GM12878 (cell line): ENCODE measurements at regions not wholly inside any gene's neighbourhood (a gene's known extent, or its start where the extent isn't known, plus 50 kb on each side); places are given as distances from the start of the nearest gene placed in this dataset.

Experiments used
- ATAC-seq: fragments of 200-7000 bp; cut with Tn5 transposase; 3 replicates; pipeline ENCODE4 v1.9.1; 2020; ENCODE audit warnings: mild to moderate bottlenecking, moderate library complexity
- BruUV-seq: library from RNA; stranded (reverse); fragments of 400-500 nt; replicated peaks from 2 replicates; lab custom pipeline; 2021; lab: Mats Ljungman, UMichigan
- CTCF ChIA-PET: fragments of 300-600 bp; sonication (Branson Sonifier 250); formaldehyde crosslinking; extraction: SDS; loops from one replicate; lab custom pipeline; 2021; ENCODE audit warnings: inconsistent platforms; lab: Yijun Ruan, JAX
- POLR2A ChIA-PET: fragments of 350-600 bp; formaldehyde crosslinking; extraction: SDS; loops from one replicate; lab custom pipeline; 2021; ENCODE audit warnings: inconsistent platforms; lab: Charles Lee
- RAD21 ChIA-PET: fragments of 300-600 bp; sonication (Branson Sonifier 250); formaldehyde crosslinking; loops from one replicate; lab custom pipeline; 2023; ENCODE audit warnings: antibody characterized with exemption; ENCODE audit not compliant: unreplicated experiment; lab: Charles Lee
- SMC1A ChIA-PET: fragments of 300-600 bp; sonication (Branson Sonifier 250); formaldehyde crosslinking; loops from one replicate; lab custom pipeline; 2023; ENCODE audit not compliant: unreplicated experiment, uncharacterized antibody; lab: Charles Lee
- DNase-seq: peaks from one replicate; pipeline ENCODE4 v3.0.0-alpha.2; 2011; ENCODE audit warnings: low read depth, low spot score
- FAIRE-seq: peaks from 3 replicates; lab custom pipeline; 2011; peaks lifted over from hg19 to GRCh38; lab: Jason Lieb, UNC
- H2AFZ ChIP-seq: 2 replicates; pipeline ENCODE4 v1.6.0; 2011; ENCODE audit warnings: low read depth, low read length, control low read depth; ENCODE audit not compliant: control insufficient read depth
- H3K27ac ChIP-seq: 2 replicates; pipeline ENCODE4 v1.5.1; 2011; ENCODE audit warnings: control low read depth; ENCODE audit not compliant: control insufficient read depth, insufficient read depth
- H3K27me3 ChIP-seq, 2 experiments: replicated peaks in 1 of 2; 2 replicates each; pipeline versions ENCODE4 v1.6.0 to v1.6.1; 2011; ENCODE audit warnings: low read length in 1 of 2; ENCODE audit not compliant: control insufficient read depth in 2 of 2, insufficient read depth in 2 of 2
- H3K36me3 ChIP-seq, 2 experiments: 2 replicates each; pipeline ENCODE4 v1.5.1; 2011; ENCODE audit warnings: low read length in 1 of 2; ENCODE audit not compliant: control insufficient read depth in 2 of 2, insufficient read depth in 2 of 2
- H3K4me1 ChIP-seq: 2 replicates; pipeline ENCODE4 v1.6.1; 2011; ENCODE audit warnings: mild to moderate bottlenecking, low read length, moderate library complexity, mixed read lengths; ENCODE audit not compliant: control insufficient read depth, insufficient read depth
- H3K4me2 ChIP-seq: 2 replicates; pipeline ENCODE4 v1.6.0; 2011; ENCODE audit warnings: control low read depth; ENCODE audit not compliant: control insufficient read depth, insufficient read depth
- H3K4me3 ChIP-seq: fragments of 200-600 bp; sonication (generic); 2 replicates; pipeline ENCODE4 v1.5.1; 2016
- H3K79me2 ChIP-seq: 2 replicates; pipeline ENCODE4 v1.6.0; 2011; ENCODE audit warnings: low read length; ENCODE audit not compliant: control insufficient read depth, insufficient read depth
- H3K9ac ChIP-seq: 2 replicates; pipeline ENCODE4 v1.8.0; 2011; ENCODE audit warnings: low read length, control low read depth, mixed read lengths; ENCODE audit not compliant: control insufficient read depth, insufficient read depth
- H3K9me3 ChIP-seq: replicated peaks from 3 replicates; pipeline ENCODE4 v1.5.1; 2011; ENCODE audit warnings: mild to moderate bottlenecking, low read length; ENCODE audit not compliant: control insufficient read depth, insufficient read depth
- H4K20me1 ChIP-seq: 2 replicates; pipeline ENCODE4 v1.6.0; 2011; ENCODE audit not compliant: control insufficient read depth, insufficient read depth
- BHLHE40 ChIP-seq, 2 experiments: fragments of 450-650 bp in 1 of 2; IDR thresholded peaks; 2 replicates each; pipeline ENCODE4 v1.6.1; 2011 to 2017; ENCODE audit warnings: low read depth in 2 of 2, borderline replicate concordance in 1 of 2, improper control_type of control experiment in 1 of 2, low read length in 1 of 2, mild to moderate bottlenecking in 1 of 2
- CBX3 ChIP-seq: fragments of 200-600 bp; sonication (generic); IDR thresholded peaks from 2 replicates; pipeline ENCODE4 v1.6.1; 2016; ENCODE audit warnings: low read depth, borderline replicate concordance
- ETV6 ChIP-seq, 2 experiments: fragments of 450-650 bp in 1 of 2; IDR thresholded peaks in 1 of 2; conservative IDR thresholded peaks in 1 of 2; 2 replicates each; pipeline ENCODE4 v1.6.1; 2014; ENCODE audit warnings: antibody characterized with exemption in 1 of 2, borderline replicate concordance in 1 of 2, low read depth in 1 of 2, mild to moderate bottlenecking in 1 of 2, moderate library complexity in 1 of 2
- EZH2 ChIP-seq: IDR thresholded peaks from 2 replicates; pipeline ENCODE4 v1.6.1; 2012; ENCODE audit warnings: low read depth, mild to moderate bottlenecking, control low read depth, inconsistent platforms, low read length, borderline replicate concordance; ENCODE audit not compliant: control insufficient read depth
- SREBF1 ChIP-seq: IDR thresholded peaks from 2 replicates; pipeline ENCODE4 v1.6.1; 2012; ENCODE audit warnings: mild to moderate bottlenecking, low read length
- TBL1XR1 ChIP-seq: IDR thresholded peaks from 2 replicates; pipeline ENCODE4 v1.6.1; 2012; ENCODE audit warnings: low read depth, low read length, improper control_type of control experiment
- ZNF384 ChIP-seq: IDR thresholded peaks from 2 replicates; pipeline ENCODE4 v1.6.1; 2012; ENCODE audit warnings: low read depth, mild to moderate bottlenecking, low read length, improper control_type of control experiment, borderline replicate concordance
- WGBS: methylation state at CpG from one replicate; pipeline ENCODE4 v1.1.6; 2016; ENCODE audit warnings: low lambda C conversion rate; ENCODE audit not compliant: insufficient replicate concordance, insufficient coverage; ENCODE audit errors: missing lambda C conversion rate; 5-methylcytosine and 5-hydroxymethylcytosine counted together
- in situ Hi-C: fragments of 300-500 bp; cut with MboI; formaldehyde crosslinking; loops from 9 replicates; pipeline ENCODE4 v1.14.3; 2018; ENCODE audit warnings: mixed read lengths
- intact Hi-C: fragments of 100-400 bp; cut with micrococcal nuclease; formaldehyde crosslinking; loops from one replicate; pipeline ENCODE4 v1.14.2; 2022; ENCODE audit not compliant: unreplicated experiment
- TF ChIP-seq, protein P1 (sequence below): IDR thresholded peaks from 2 replicates; pipeline ENCODE4 v1.6.1; 2011; ENCODE audit warnings: borderline replicate concordance, low read depth, mild to moderate bottlenecking, moderate library complexity, mixed read lengths, low read length; ENCODE audit not compliant: insufficient read depth; ENCODE audit errors: extremely low read length
- TF ChIP-seq, protein P2 (sequence below): fragments of 450-650 bp; IDR thresholded peaks from 2 replicates; pipeline ENCODE4 v1.6.1; 2017; ENCODE audit warnings: mild to moderate bottlenecking, moderate library complexity
- TF ChIP-seq, protein P3 (sequence below): IDR thresholded peaks from 2 replicates; pipeline ENCODE4 v1.6.1; 2011; ENCODE audit warnings: borderline replicate concordance, low read depth, mild to moderate bottlenecking, moderate library complexity, low read length; ENCODE audit not compliant: insufficient read depth, poor library complexity, severe bottlenecking

DNA sequence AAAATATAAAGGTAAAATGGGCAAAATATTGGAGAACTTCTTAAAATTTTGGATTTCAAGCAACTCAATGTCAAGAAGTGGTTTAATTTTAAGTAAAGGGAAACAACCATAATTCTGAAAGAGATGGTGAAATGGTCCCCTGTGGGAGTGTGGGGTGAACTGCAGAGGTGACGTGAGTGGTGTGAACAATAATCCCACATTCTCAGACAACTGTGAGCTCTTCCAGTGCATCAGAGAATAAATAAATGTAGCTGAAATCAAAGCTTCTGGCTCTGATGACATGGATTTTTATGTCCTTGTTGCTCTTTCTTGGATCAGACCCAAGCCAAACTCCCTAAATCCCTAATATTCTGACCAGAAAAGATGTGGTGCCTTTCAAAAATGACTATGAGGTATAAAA is 672.7 kb downstream of the ZEB2 start (continued):
- TF ChIP-seq, protein P1, sequence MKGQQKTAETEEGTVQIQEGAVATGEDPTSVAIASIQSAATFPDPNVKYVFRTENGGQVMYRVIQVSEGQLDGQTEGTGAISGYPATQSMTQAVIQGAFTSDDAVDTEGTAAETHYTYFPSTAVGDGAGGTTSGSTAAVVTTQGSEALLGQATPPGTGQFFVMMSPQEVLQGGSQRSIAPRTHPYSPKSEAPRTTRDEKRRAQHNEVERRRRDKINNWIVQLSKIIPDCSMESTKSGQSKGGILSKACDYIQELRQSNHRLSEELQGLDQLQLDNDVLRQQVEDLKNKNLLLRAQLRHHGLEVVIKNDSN, result no peak
- no peak for TF ChIP-seq ZNF384
- TF ChIP-seq CBX3, result no peak

DNA sequence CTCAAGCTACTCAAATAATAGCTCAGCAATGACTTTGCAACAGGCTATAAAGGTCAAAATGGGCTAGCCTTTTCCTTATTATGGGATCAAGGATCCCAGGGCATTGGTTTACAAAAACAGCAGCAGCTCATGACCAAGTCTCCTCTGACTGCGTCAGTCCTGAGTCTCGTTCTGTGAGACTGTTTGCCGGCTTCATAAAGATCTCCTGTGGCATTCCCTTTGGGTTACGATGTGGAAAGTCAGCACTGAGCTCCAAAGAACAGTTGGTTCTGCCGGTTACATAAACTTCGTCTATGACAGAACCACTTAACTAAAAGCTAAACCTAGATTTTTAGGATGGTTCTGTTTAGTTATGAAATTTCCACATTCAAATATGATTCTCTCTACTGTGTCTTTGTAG is 674.9 kb downstream of the ZEB2 start:
- H3K79me2 ChIP-seq, result no peaks in the 10 kb centered on the region
- no TSS peak for BruUV-seq
- POLR2A ChIA-PET, result no interaction called here
- ATAC-seq (no peak), DNase-seq (no peak), FAIRE-seq (no peak)
- H3K27ac ChIP-seq, result no peak overlapping the region
- H2AFZ ChIP-seq, result no peak overlapping the region
- in situ Hi-C loops (no loop called here), intact Hi-C loops (no loop called here)
- H3K4me3 ChIP-seq, result no peak overlapping the region
- 62% methylated on average over 6 of the region's 6 CpGs for WGBS
- H3K36me3 ChIP-seq, result no peaks in the 10 kb centered on the region
- H3K9me3 ChIP-seq, result no peaks in the 10 kb centered on the region
- H3K4me2 ChIP-seq, result no peak overlapping the region
- CTCF ChIA-PET, result no interaction called here
- RAD21 ChIA-PET, result no interaction called here
- no peaks in the 10 kb centered on the region for H3K4me1 ChIP-seq
- TF ChIP-seq, protein P1, result no peak
- TF ChIP-seq, protein P2, sequence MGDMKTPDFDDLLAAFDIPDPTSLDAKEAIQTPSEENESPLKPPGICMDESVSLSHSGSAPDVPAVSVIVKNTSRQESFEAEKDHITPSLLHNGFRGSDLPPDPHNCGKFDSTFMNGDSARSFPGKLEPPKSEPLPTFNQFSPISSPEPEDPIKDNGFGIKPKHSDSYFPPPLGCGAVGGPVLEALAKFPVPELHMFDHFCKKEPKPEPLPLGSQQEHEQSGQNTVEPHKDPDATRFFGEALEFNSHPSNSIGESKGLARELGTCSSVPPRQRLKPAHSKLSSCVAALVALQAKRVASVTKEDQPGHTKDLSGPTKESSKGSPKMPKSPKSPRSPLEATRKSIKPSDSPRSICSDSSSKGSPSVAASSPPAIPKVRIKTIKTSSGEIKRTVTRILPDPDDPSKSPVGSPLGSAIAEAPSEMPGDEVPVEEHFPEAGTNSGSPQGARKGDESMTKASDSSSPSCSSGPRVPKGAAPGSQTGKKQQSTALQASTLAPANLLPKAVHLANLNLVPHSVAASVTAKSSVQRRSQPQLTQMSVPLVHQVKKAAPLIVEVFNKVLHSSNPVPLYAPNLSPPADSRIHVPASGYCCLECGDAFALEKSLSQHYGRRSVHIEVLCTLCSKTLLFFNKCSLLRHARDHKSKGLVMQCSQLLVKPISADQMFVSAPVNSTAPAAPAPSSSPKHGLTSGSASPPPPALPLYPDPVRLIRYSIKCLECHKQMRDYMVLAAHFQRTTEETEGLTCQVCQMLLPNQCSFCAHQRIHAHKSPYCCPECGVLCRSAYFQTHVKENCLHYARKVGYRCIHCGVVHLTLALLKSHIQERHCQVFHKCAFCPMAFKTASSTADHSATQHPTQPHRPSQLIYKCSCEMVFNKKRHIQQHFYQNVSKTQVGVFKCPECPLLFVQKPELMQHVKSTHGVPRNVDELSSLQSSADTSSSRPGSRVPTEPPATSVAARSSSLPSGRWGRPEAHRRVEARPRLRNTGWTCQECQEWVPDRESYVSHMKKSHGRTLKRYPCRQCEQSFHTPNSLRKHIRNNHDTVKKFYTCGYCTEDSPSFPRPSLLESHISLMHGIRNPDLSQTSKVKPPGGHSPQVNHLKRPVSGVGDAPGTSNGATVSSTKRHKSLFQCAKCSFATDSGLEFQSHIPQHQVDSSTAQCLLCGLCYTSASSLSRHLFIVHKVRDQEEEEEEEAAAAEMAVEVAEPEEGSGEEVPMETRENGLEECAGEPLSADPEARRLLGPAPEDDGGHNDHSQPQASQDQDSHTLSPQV, result no peak
- no peak for TF ChIP-seq ETV6 (conservative IDR thresholded peaks at IDR 0.05 in 1 of 2, IDR thresholded peaks at IDR 0.05 in 1 of 2; ENCODE audit: borderline replicate concordance in 1 of 2, low read depth in 1 of 2)
- TF ChIP-seq, protein P3, sequence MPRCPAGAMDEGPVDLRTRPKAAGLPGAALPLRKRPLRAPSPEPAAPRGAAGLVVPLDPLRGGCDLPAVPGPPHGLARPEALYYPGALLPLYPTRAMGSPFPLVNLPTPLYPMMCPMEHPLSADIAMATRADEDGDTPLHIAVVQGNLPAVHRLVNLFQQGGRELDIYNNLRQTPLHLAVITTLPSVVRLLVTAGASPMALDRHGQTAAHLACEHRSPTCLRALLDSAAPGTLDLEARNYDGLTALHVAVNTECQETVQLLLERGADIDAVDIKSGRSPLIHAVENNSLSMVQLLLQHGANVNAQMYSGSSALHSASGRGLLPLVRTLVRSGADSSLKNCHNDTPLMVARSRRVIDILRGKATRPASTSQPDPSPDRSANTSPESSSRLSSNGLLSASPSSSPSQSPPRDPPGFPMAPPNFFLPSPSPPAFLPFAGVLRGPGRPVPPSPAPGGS, result no peak
- no peak for TF ChIP-seq EZH2
- TF ChIP-seq TBL1XR1, result no peak
- no peak for TF ChIP-seq BHLHE40 (IDR thresholded peaks at IDR 0.05; ENCODE audit: borderline replicate concordance in 1 of 2, low read depth in 2 of 2, low read length in 1 of 2)
- TF ChIP-seq SREBF1, result no peak
- SMC1A ChIA-PET, result interaction anchor here (1.2 kb wide), 1 partner anchor 12 kb away, joined by 4 read pairs; no protein-coding TSS in a partner anchor
- H3K9ac ChIP-seq, result no peak overlapping the region
- H4K20me1 ChIP-seq, result no peaks in the 10 kb centered on the region
- H3K27me3 ChIP-seq, result peaks cover 0 to 5% of the 10 kb centered on the region in 2 experiments; a peak in 1 of 4 replicates
